ENCODE measurements at regions not wholly inside any gene's neighbourhood (a gene's known extent, or its start where the extent isn't known, plus 50 kb on each side); places are given as distances from the start of the nearest gene placed in this dataset.
"Not testable (repeated sequence)": the region's sequence is repeated elsewhere in the genome, so short reads cannot be mapped to it uniquely, and the experiment has no call there.

GRCh38 chr1:146883190-146883589, 54.9 kb upstream of the NBPF12 start:
- DNase-seq; FAIRE-seq; H3K27ac ChIP-seq (ENCODE audit: low read depth in 2 of 2, low read length in 2 of 2); H3K27me3 ChIP-seq (ENCODE audit: control insufficient read depth, insufficient read depth, low read length); H3K4me1 ChIP-seq (ENCODE audit: control insufficient read depth in 2 of 3, insufficient read depth in 2 of 3, low read depth in 1 of 3, low read length in 3 of 3); H3K9ac ChIP-seq (ENCODE audit: low read length in 3 of 3); H3K4me3 ChIP-seq (ENCODE audit: low read length in 3 of 3); intact Hi-C loops (cut with DNase I); H3K9me3 ChIP-seq (ENCODE audit: control insufficient read depth in 2 of 3, insufficient read depth in 1 of 3, low read length in 3 of 3); H3K36me3 ChIP-seq (ENCODE audit: control insufficient read depth in 2 of 3, insufficient read depth in 3 of 3, low read length in 3 of 3): not testable (repeated sequence)

- DNase-seq; intact Hi-C loops (cut with DNase I); H3K27me3 ChIP-seq (ENCODE audit: control insufficient read depth, insufficient read depth, low read length); H3K4me3 ChIP-seq (ENCODE audit: low read length in 3 of 3); H3K9me3 ChIP-seq (ENCODE audit: control insufficient read depth in 2 of 3, insufficient read depth in 1 of 3, low read length in 3 of 3); H3K36me3 ChIP-seq (ENCODE audit: control insufficient read depth in 2 of 3, insufficient read depth in 3 of 3, low read length in 3 of 3); H3K27ac ChIP-seq (ENCODE audit: low read depth in 2 of 2, low read length in 2 of 2); FAIRE-seq; H3K9ac ChIP-seq (ENCODE audit: low read length in 3 of 3); H3K4me1 ChIP-seq (ENCODE audit: control insufficient read depth in 2 of 3, insufficient read depth in 2 of 3, low read depth in 1 of 3, low read length in 3 of 3): not testable (repeated sequence)
These were observed 57.0 kb upstream of the NBPF12 start for GRCh38 chr1:146881096-146881495.

- H3K4me1 ChIP-seq (ENCODE audit: control insufficient read depth in 2 of 3, insufficient read depth in 2 of 3, low read depth in 1 of 3, low read length in 3 of 3); H3K27me3 ChIP-seq (ENCODE audit: control insufficient read depth, insufficient read depth, low read length); FAIRE-seq; H3K4me3 ChIP-seq (ENCODE audit: low read length in 3 of 3); H3K27ac ChIP-seq (ENCODE audit: low read depth in 2 of 2, low read length in 2 of 2); H3K9me3 ChIP-seq (ENCODE audit: control insufficient read depth in 2 of 3, insufficient read depth in 1 of 3, low read length in 3 of 3); H3K9ac ChIP-seq (ENCODE audit: low read length in 3 of 3); intact Hi-C loops (cut with DNase I); H3K36me3 ChIP-seq (ENCODE audit: control insufficient read depth in 2 of 3, insufficient read depth in 3 of 3, low read length in 3 of 3); DNase-seq: not testable (repeated sequence)
These were observed 74.3 kb upstream of the NBPF12 start for GRCh38 chr1:146863799-146864319.

GRCh38 chr1:146853147-146853546, 85.0 kb upstream of the NBPF12 start:
- H3K27ac ChIP-seq (ENCODE audit: low read depth in 2 of 2, low read length in 2 of 2); FAIRE-seq; H3K36me3 ChIP-seq (ENCODE audit: control insufficient read depth in 2 of 3, insufficient read depth in 3 of 3, low read length in 3 of 3); H3K4me3 ChIP-seq (ENCODE audit: low read length in 3 of 3); H3K9me3 ChIP-seq (ENCODE audit: control insufficient read depth in 2 of 3, insufficient read depth in 1 of 3, low read length in 3 of 3); H3K27me3 ChIP-seq (ENCODE audit: control insufficient read depth, insufficient read depth, low read length); intact Hi-C loops (cut with DNase I); H3K9ac ChIP-seq (ENCODE audit: low read length in 3 of 3); H3K4me1 ChIP-seq (ENCODE audit: control insufficient read depth in 2 of 3, insufficient read depth in 2 of 3, low read depth in 1 of 3, low read length in 3 of 3): not testable (repeated sequence)
- DNase-seq: peak in 1 of 5 donors; percentile 15

GRCh38 chr1:146850352-146850889, 87.7 kb upstream of the NBPF12 start:
- H3K36me3 ChIP-seq (ENCODE audit: control insufficient read depth in 2 of 3, insufficient read depth in 3 of 3, low read length in 3 of 3); H3K4me3 ChIP-seq (ENCODE audit: low read length in 3 of 3); DNase-seq; FAIRE-seq; H3K4me1 ChIP-seq (ENCODE audit: control insufficient read depth in 2 of 3, insufficient read depth in 2 of 3, low read depth in 1 of 3, low read length in 3 of 3); H3K27me3 ChIP-seq (ENCODE audit: control insufficient read depth, insufficient read depth, low read length); H3K27ac ChIP-seq (ENCODE audit: low read depth in 2 of 2, low read length in 2 of 2); H3K9me3 ChIP-seq (ENCODE audit: control insufficient read depth in 2 of 3, insufficient read depth in 1 of 3, low read length in 3 of 3); intact Hi-C loops (cut with DNase I); H3K9ac ChIP-seq (ENCODE audit: low read length in 3 of 3): not testable (repeated sequence)

GRCh38 chr1:146838725-146839124, 99.4 kb upstream of the NBPF12 start:
- H3K4me3 ChIP-seq (ENCODE audit: low read length in 3 of 3); H3K27me3 ChIP-seq (ENCODE audit: control insufficient read depth, insufficient read depth, low read length); FAIRE-seq; H3K4me1 ChIP-seq (ENCODE audit: control insufficient read depth in 2 of 3, insufficient read depth in 2 of 3, low read depth in 1 of 3, low read length in 3 of 3); H3K27ac ChIP-seq (ENCODE audit: low read depth in 2 of 2, low read length in 2 of 2); H3K9me3 ChIP-seq (ENCODE audit: control insufficient read depth in 2 of 3, insufficient read depth in 1 of 3, low read length in 3 of 3); H3K9ac ChIP-seq (ENCODE audit: low read length in 3 of 3); intact Hi-C loops (cut with DNase I); H3K36me3 ChIP-seq (ENCODE audit: control insufficient read depth in 2 of 3, insufficient read depth in 3 of 3, low read length in 3 of 3); DNase-seq: not testable (repeated sequence)

GRCh38 chr1:146826957-146827356, 111.2 kb upstream of the NBPF12 start:
- H3K27ac ChIP-seq (ENCODE audit: low read depth in 2 of 2, low read length in 2 of 2); H3K36me3 ChIP-seq (ENCODE audit: control insufficient read depth in 2 of 3, insufficient read depth in 3 of 3, low read length in 3 of 3); FAIRE-seq; H3K9me3 ChIP-seq (ENCODE audit: control insufficient read depth in 2 of 3, insufficient read depth in 1 of 3, low read length in 3 of 3); H3K4me3 ChIP-seq (ENCODE audit: low read length in 3 of 3); intact Hi-C loops (cut with DNase I); H3K9ac ChIP-seq (ENCODE audit: low read length in 3 of 3); H3K4me1 ChIP-seq (ENCODE audit: control insufficient read depth in 2 of 3, insufficient read depth in 2 of 3, low read depth in 1 of 3, low read length in 3 of 3); DNase-seq; H3K27me3 ChIP-seq (ENCODE audit: control insufficient read depth, insufficient read depth, low read length): not testable (repeated sequence)

- H3K9me3 ChIP-seq (ENCODE audit: control insufficient read depth in 2 of 3, insufficient read depth in 1 of 3, low read length in 3 of 3); H3K4me3 ChIP-seq (ENCODE audit: low read length in 3 of 3); DNase-seq; H3K4me1 ChIP-seq (ENCODE audit: control insufficient read depth in 2 of 3, insufficient read depth in 2 of 3, low read depth in 1 of 3, low read length in 3 of 3); H3K9ac ChIP-seq (ENCODE audit: low read length in 3 of 3); H3K36me3 ChIP-seq (ENCODE audit: control insufficient read depth in 2 of 3, insufficient read depth in 3 of 3, low read length in 3 of 3); intact Hi-C loops (cut with DNase I); FAIRE-seq; H3K27me3 ChIP-seq (ENCODE audit: control insufficient read depth, insufficient read depth, low read length); H3K27ac ChIP-seq (ENCODE audit: low read depth in 2 of 2, low read length in 2 of 2): not testable (repeated sequence)
These were observed 143.9 kb upstream of the NBPF12 start for GRCh38 chr1:146794236-146794635.
